ENCODE measurements at regions not wholly inside any gene's neighbourhood (a gene's known extent, or its start where the extent isn't known, plus 50 kb on each side); places are given as distances from the start of the nearest gene placed in this dataset.

GRCh38 chr11:38302564-38302963, 1704.5 kb upstream of the RAG2 start:
- TF ChIP-seq CTCF (IDR thresholded peaks at IDR 0.05), result no peak
- no peak for TF ChIP-seq POLR2A (IDR thresholded peaks at IDR 0.05)
- no peak for TF ChIP-seq POLR2AphosphoS5 (IDR thresholded peaks at IDR 0.05)
